Adrenal gland (tissue), 9 donors: ENCODE measurements at regions not wholly inside any gene's neighbourhood (a gene's known extent, or its start where the extent isn't known, plus 50 kb on each side); places are given as distances from the start of the nearest gene placed in this dataset.

Source experiments
- DNase-seq, 7 donors: peaks; one replicate each; pipeline ENCODE4 v3.0.0-alpha.2; 2019 to 2020
- H3K27ac ChIP-seq, 5 donors: fragments of 200-600 bp; sonication (generic) in 4 of 5; 1 replicate in 3 of 5; 2 replicates in 2 of 5; pipeline versions ENCODE4 v1.5.1 to v1.8.0; 2016 to 2020; ENCODE audit warnings: mild to moderate bottlenecking in 1 of 5
- H3K27me3 ChIP-seq: fragments of 200-600 bp; 2 replicates; pipeline ENCODE4 v1.8.0; 2021
- H3K36me3 ChIP-seq, 2 donors: fragments of 200-600 bp; replicated peaks in 1 of 2; 1 replicate in 1 of 2; 2 replicates in 1 of 2; pipeline versions ENCODE4 v1.5.1 to v1.8.0; 2018 to 2022
- H3K4me1 ChIP-seq, 2 donors: fragments of 200-600 bp; replicated peaks in 1 of 2; 1 replicate in 1 of 2; 2 replicates in 1 of 2; pipeline versions ENCODE4 v1.5.1 to v1.8.0; 2018 to 2021
- H3K4me3 ChIP-seq, 4 donors: fragments of 200-600 bp; sonication (generic) in 3 of 4; one replicate each; pipeline ENCODE4 v1.5.1; 2016 to 2018
- H3K9me3 ChIP-seq, 3 donors: fragments of 200-600 bp; sonication (generic) in 1 of 3; replicated peaks in 1 of 3; 1 replicate in 2 of 3; 2 replicates in 1 of 3; pipeline versions ENCODE4 v1.5.1 to v1.8.0; 2016 to 2021
- CTCF ChIP-seq, 6 experiments: fragments of 450-650 bp in 4 of 6; fragments of 200-600 bp in 2 of 6; sonication (generic) in 1 of 6; IDR thresholded peaks; 1 replicate in 5 of 6; 2 replicates in 1 of 6; pipeline versions ENCODE4 v1.5.1 to v1.8.0; 2016 to 2021; ENCODE audit warnings: antibody characterized with exemption in 6 of 6, mild to moderate bottlenecking in 2 of 6, moderate library complexity in 1 of 6
- POLR2A ChIP-seq, 2 donors: fragments of 450-650 bp; IDR thresholded peaks; one replicate each; pipeline ENCODE4 v1.6.1; 2017; ENCODE audit warnings: antibody characterized with exemption in 2 of 2, mild to moderate bottlenecking in 2 of 2, moderate library complexity in 1 of 2
- WGBS, 4 donors: extraction: QIAGEN DNeasy Blood & Tissue Kit in 2 of 4; methylation state at CpG; one replicate each; pipeline versions ENCODE4 v1.1.5 to v1.1.7; 2013 to 2017; 5-methylcytosine and 5-hydroxymethylcytosine counted together
- intact Hi-C, 2 donors: fragments of 100-400 bp; cut with DNase I; formaldehyde crosslinking; loops; one replicate each; pipeline versions ENCODE4 v1.14.1 to v1.15.0; 2022 to 2023
- donor health status: healthy with polysubstance abuse.
- donor health status: Bipolar disorder and iron deficiency.
- donor health status: DM: yes; HTN: yes; CAD: no.
- donor health status: DM: no; HTN: no; CAD: no.
- donor health status: DM: no; HTN: no; CAD: no.

- 63 to 75% (median 64%) methylated on average over 3 to 4 of the region's 4 CpGs for WGBS, 4 donors
- Histone ChIP-seq H3K36me3 (no peaks in the 10 kb centered on the region), H3K27me3 (peaks cover 4% of the 10 kb centered on the region), H3K9me3 (no peaks in the 10 kb centered on the region), H3K4me1 (no peaks in the 10 kb centered on the region), H3K4me3 (no peak overlapping the region), H3K27ac (no peak overlapping the region)
- no peak for TF ChIP-seq CTCF (IDR thresholded peaks at IDR 0.05)
- TF ChIP-seq POLR2A (IDR thresholded peaks at IDR 0.05) = no peak
- no peak for DNase-seq
- intact Hi-C loops = no loop called here
These were observed 431.2 kb upstream of the RGMA start for GRCh38 chr15:93520206-93520605.

GRCh38 chr15:93519599-93519998 is 430.6 kb upstream of the RGMA start:
- no peak overlapping the region for H3K27ac ChIP-seq
- H3K27me3 ChIP-seq = peaks cover 4% of the 10 kb centered on the region
- TF ChIP-seq CTCF (IDR thresholded peaks at IDR 0.05) = no peak
- TF ChIP-seq POLR2A (IDR thresholded peaks at IDR 0.05) = no peak
- DNase-seq = no peak
- H3K9me3 ChIP-seq = no peaks in the 10 kb centered on the region
- WGBS, 4 donors = 65 to 73% (median 71%) methylated on average over 3 of the region's 3 CpGs
- H3K36me3 ChIP-seq = no peaks in the 10 kb centered on the region
- H3K4me1 ChIP-seq = no peaks in the 10 kb centered on the region
- intact Hi-C loops = no loop called here
- no peak overlapping the region for H3K4me3 ChIP-seq

GRCh38 chr15:93517176-93517575 is 428.2 kb upstream of the RGMA start:
- H3K36me3 ChIP-seq = no peaks in the 10 kb centered on the region
- H3K4me1 ChIP-seq = no peaks in the 10 kb centered on the region
- WGBS, 4 donors = 56 to 77% (median 72%) methylated on average over 3 of the region's 3 CpGs
- TF ChIP-seq POLR2A (IDR thresholded peaks at IDR 0.05) (no peak), CTCF (IDR thresholded peaks at IDR 0.05) (no peak)
- DNase-seq = no peak
- H3K27me3 ChIP-seq = peaks cover 1% of the 10 kb centered on the region
- no peak overlapping the region for H3K27ac ChIP-seq
- H3K9me3 ChIP-seq = no peaks in the 10 kb centered on the region
- intact Hi-C loops = no loop called here
- no peak overlapping the region for H3K4me3 ChIP-seq

GRCh38 chr15:93515256-93516051 is 426.4 kb upstream of the RGMA start:
- Histone ChIP-seq H3K4me1 (no peaks in the 10 kb centered on the region), H3K4me3 (no peak overlapping the region), H3K36me3 (no peaks in the 10 kb centered on the region), H3K27me3 (no peaks in the 10 kb centered on the region), H3K27ac (peak overlapping the region in 1 of 5 donors; percentile 47), H3K9me3 (no peaks in the 10 kb centered on the region)
- TF ChIP-seq CTCF (IDR thresholded peaks at IDR 0.05) = peak in 1 of 6 experiments; percentile 10
- TF ChIP-seq POLR2A (IDR thresholded peaks at IDR 0.05) = no peak
- WGBS, 4 donors = 60 to 73% (median 65%) methylated on average over 5 of the region's 5 CpGs
- peak in 4 of 7 donors; percentile 10 to 55 (median 24) for DNase-seq
- intact Hi-C loops = no loop called here
